Mucosa of rectum (tissue), 2 donors: ENCODE measurements at regions not wholly inside any gene's neighbourhood (a gene's known extent, or its start where the extent isn't known, plus 50 kb on each side); places are given as distances from the start of the nearest gene placed in this dataset.

Source experiments
- H3K27ac ChIP-seq, 2 donors: one replicate each; pipeline ENCODE4 v1.7.0; 2013; ENCODE audit warnings: inconsistent platforms in 2 of 2, low read depth in 2 of 2, low read length in 2 of 2
- H3K27me3 ChIP-seq, 2 donors: one replicate each; pipeline ENCODE4 v1.7.0; 2013; ENCODE audit warnings: low read length in 2 of 2; ENCODE audit not compliant: control insufficient read depth in 2 of 2, insufficient read depth in 2 of 2
- H3K36me3 ChIP-seq, 2 donors: one replicate each; pipeline ENCODE4 v1.7.0; 2013; ENCODE audit warnings: low read length in 2 of 2; ENCODE audit not compliant: control insufficient read depth in 2 of 2, insufficient read depth in 2 of 2
- H3K4me1 ChIP-seq, 2 donors: one replicate each; pipeline ENCODE4 v1.7.0; 2013; ENCODE audit warnings: low read length in 2 of 2, mild to moderate bottlenecking in 1 of 2; ENCODE audit not compliant: control insufficient read depth in 2 of 2, insufficient read depth in 2 of 2
- H3K4me3 ChIP-seq, 2 donors: one replicate each; pipeline ENCODE4 v1.7.0; 2013; ENCODE audit warnings: low read length in 2 of 2
- H3K9ac ChIP-seq, 2 donors: one replicate each; pipeline ENCODE4 v1.7.0; 2013; ENCODE audit warnings: low read length in 2 of 2, low read depth in 1 of 2, mild to moderate bottlenecking in 1 of 2
- H3K9me3 ChIP-seq, 2 donors: one replicate each; pipeline ENCODE4 v1.7.0; 2013; ENCODE audit warnings: low read length in 2 of 2; ENCODE audit not compliant: control insufficient read depth in 2 of 2
- donor health status: healthy.
- donor health status: Normal muscosa, but diverticular disease.

GRCh38 chr14:101174980-101175606, 271.6 kb upstream of the RTL1 start:
- no peak overlapping the region for H3K27ac ChIP-seq
- H3K4me3 ChIP-seq = no peak overlapping the region
- H3K9ac ChIP-seq = no peak overlapping the region
- no peaks in the 10 kb centered on the region for H3K27me3 ChIP-seq
- H3K4me1 ChIP-seq = no peaks in the 10 kb centered on the region
- peaks cover 0 to 2% of the 10 kb centered on the region in 2 donors for H3K9me3 ChIP-seq
- H3K36me3 ChIP-seq = no peaks in the 10 kb centered on the region

- no peak overlapping the region for H3K9ac ChIP-seq
- H3K27ac ChIP-seq = no peak overlapping the region
- H3K4me3 ChIP-seq = no peak overlapping the region
- no peaks in the 10 kb centered on the region for H3K27me3 ChIP-seq
- H3K36me3 ChIP-seq = no peaks in the 10 kb centered on the region
- no peaks in the 10 kb centered on the region for H3K4me1 ChIP-seq
- peaks cover 0 to 2% of the 10 kb centered on the region in 2 donors for H3K9me3 ChIP-seq
These were observed 272.4 kb upstream of the RTL1 start for GRCh38 chr14:101175731-101176534.

GRCh38 chr14:101176535-101177205, 273.1 kb upstream of the RTL1 start:
- Histone ChIP-seq H3K36me3 (no peaks in the 10 kb centered on the region), H3K27me3 (no peaks in the 10 kb centered on the region), H3K9me3 (peaks cover 0 to 2% of the 10 kb centered on the region in 2 donors), H3K4me1 (no peaks in the 10 kb centered on the region), H3K27ac (no peak overlapping the region), H3K4me3 (no peak overlapping the region), H3K9ac (no peak overlapping the region)

GRCh38 chr14:101177301-101177971, 273.9 kb upstream of the RTL1 start:
- no peak overlapping the region for H3K9ac ChIP-seq
- H3K36me3 ChIP-seq = no peaks in the 10 kb centered on the region
- no peaks in the 10 kb centered on the region for H3K4me1 ChIP-seq
- H3K9me3 ChIP-seq = peaks cover 0 to 2% of the 10 kb centered on the region in 2 donors
- no peak overlapping the region for H3K27ac ChIP-seq
- H3K4me3 ChIP-seq = no peak overlapping the region
- no peaks in the 10 kb centered on the region for H3K27me3 ChIP-seq

GRCh38 chr14:101178184-101179072, 274.9 kb upstream of the RTL1 start:
- Histone ChIP-seq H3K27ac (no peak overlapping the region), H3K9me3 (no peaks in the 10 kb centered on the region), H3K27me3 (no peaks in the 10 kb centered on the region), H3K9ac (no peak overlapping the region), H3K4me3 (no peak overlapping the region), H3K36me3 (no peaks in the 10 kb centered on the region), H3K4me1 (no peaks in the 10 kb centered on the region)

- no peak overlapping the region for H3K9ac ChIP-seq
- no peaks in the 10 kb centered on the region for H3K36me3 ChIP-seq
- no peak overlapping the region for H3K4me3 ChIP-seq
- H3K27ac ChIP-seq = no peak overlapping the region
- no peaks in the 10 kb centered on the region for H3K4me1 ChIP-seq
- H3K27me3 ChIP-seq = no peaks in the 10 kb centered on the region
- H3K9me3 ChIP-seq = no peaks in the 10 kb centered on the region
These were observed 276.2 kb upstream of the RTL1 start for GRCh38 chr14:101179691-101180211.

GRCh38 chr14:101181446-101182313, 278.2 kb upstream of the RTL1 start:
- H3K27me3 ChIP-seq = no peaks in the 10 kb centered on the region
- H3K9me3 ChIP-seq = no peaks in the 10 kb centered on the region
- H3K9ac ChIP-seq = no peak overlapping the region
- no peak overlapping the region for H3K27ac ChIP-seq
- no peaks in the 10 kb centered on the region for H3K4me1 ChIP-seq
- H3K4me3 ChIP-seq = no peak overlapping the region
- H3K36me3 ChIP-seq = no peaks in the 10 kb centered on the region

- H3K27me3 ChIP-seq = no peaks in the 10 kb centered on the region
- no peaks in the 10 kb centered on the region for H3K4me1 ChIP-seq
- no peak overlapping the region for H3K4me3 ChIP-seq
- H3K27ac ChIP-seq = no peak overlapping the region
- no peak overlapping the region for H3K9ac ChIP-seq
- no peaks in the 10 kb centered on the region for H3K9me3 ChIP-seq
- no peaks in the 10 kb centered on the region for H3K36me3 ChIP-seq
These were observed 279.0 kb upstream of the RTL1 start for GRCh38 chr14:101182476-101182875.
